Calu3 (cell line): ENCODE measurements at regions not wholly inside any gene's neighbourhood (a gene's known extent, or its start where the extent isn't known, plus 50 kb on each side); places are given as distances from the start of the nearest gene placed in this dataset.

Experiments used
- BruUV-seq: library from RNA; stranded (reverse); fragments of 400-500 nt; replicated peaks from 2 replicates; lab custom pipeline; 2021; lab: Mats Ljungman, UMichigan
- CTCF ChIA-PET: fragments of 300-600 bp; sonication (Branson Sonifier 250); formaldehyde crosslinking; loops from one replicate; lab custom pipeline; 2022; ENCODE audit warnings: antibody characterized with exemption; lab: Charles Lee
- DNase-seq: peaks from one replicate; pipeline ENCODE4 v3.0.0; 2022
- H3K27ac Mint-ChIP-seq: one replicate; pipeline ENCODE4 v1.8.0; 2022; ENCODE audit warnings: mixed read lengths; ENCODE audit not compliant: unreplicated experiment
- H3K27me3 Mint-ChIP-seq: one replicate; pipeline ENCODE4 v1.8.0; 2022; ENCODE audit warnings: mixed read lengths; ENCODE audit not compliant: unreplicated experiment
- H3K36me3 Mint-ChIP-seq: one replicate; pipeline ENCODE4 v1.8.0; 2022; ENCODE audit warnings: mild to moderate bottlenecking, moderate library complexity, mixed read lengths; ENCODE audit not compliant: insufficient read depth, unreplicated experiment
- H3K4me1 Mint-ChIP-seq: one replicate; pipeline ENCODE4 v1.8.0; 2022; ENCODE audit warnings: mild to moderate bottlenecking, low read depth, mixed read lengths; ENCODE audit not compliant: unreplicated experiment
- H3K4me3 Mint-ChIP-seq: one replicate; pipeline ENCODE4 v1.8.0; 2022; ENCODE audit warnings: mild to moderate bottlenecking, low read depth, moderate library complexity, mixed read lengths; ENCODE audit not compliant: unreplicated experiment
- H3K9me3 Mint-ChIP-seq: one replicate; pipeline ENCODE4 v1.8.0; 2022; ENCODE audit warnings: low read depth, mixed read lengths; ENCODE audit not compliant: unreplicated experiment
- CTCF ChIP-seq: fragments of 200-600 bp; IDR thresholded peaks from one replicate; pipeline ENCODE4 v1.8.0; 2022; ENCODE audit warnings: antibody characterized with exemption; ENCODE audit not compliant: unreplicated experiment
- intact Hi-C: fragments of 100-400 bp; cut with micrococcal nuclease; formaldehyde crosslinking; loops from one replicate; pipeline ENCODE4 v1.10.0; 2022; ENCODE audit not compliant: unreplicated experiment

DNA sequence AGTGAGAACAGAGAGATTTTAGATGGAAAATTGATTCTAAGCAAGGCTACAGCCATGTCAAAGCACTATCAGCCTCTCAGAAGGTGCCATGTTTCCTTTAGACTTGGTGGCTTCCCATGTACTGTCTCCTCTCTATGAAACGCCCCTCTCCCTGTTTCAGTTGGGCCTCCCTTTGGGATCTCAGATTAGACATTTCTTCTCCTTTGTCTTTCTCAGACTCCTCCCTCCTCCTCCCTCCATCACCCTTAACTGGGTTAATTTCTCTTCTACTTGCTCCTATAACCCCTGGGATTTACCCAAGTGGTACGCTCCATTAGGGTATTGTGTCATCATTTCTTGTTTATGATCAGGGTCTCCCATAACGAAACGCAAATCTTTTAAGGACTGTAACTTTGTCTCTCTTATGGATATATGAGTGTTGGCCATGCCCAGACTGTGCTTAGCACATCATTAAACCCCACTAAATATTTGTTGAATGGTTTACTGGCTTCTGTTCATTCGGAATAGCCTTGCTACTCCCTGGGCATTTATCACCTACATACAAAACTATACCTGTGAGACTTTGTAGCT, 106.8 kb downstream of the FAM9B start:
- Mint-ChIP-seq H3K27me3 (no peaks in the 10 kb centered on the region), H3K27ac (no peak overlapping the region), H3K4me1 (no peaks in the 10 kb centered on the region), H3K4me3 (no peak overlapping the region), H3K9me3 (no peaks in the 10 kb centered on the region), H3K36me3 (no peaks in the 10 kb centered on the region)
- DNase-seq: no peak
- CTCF ChIA-PET: no interaction called here
- TF ChIP-seq CTCF: no peak
- intact Hi-C loops: no loop called here
- no TSS peak for BruUV-seq

GRCh38 chrX:8921615-8922014, 112.3 kb downstream of the FAM9B start:
- Mint-ChIP-seq H3K4me1 (no peaks in the 10 kb centered on the region), H3K9me3 (no peaks in the 10 kb centered on the region), H3K27me3 (no peaks in the 10 kb centered on the region), H3K36me3 (no peaks in the 10 kb centered on the region), H3K4me3 (no peak overlapping the region), H3K27ac (no peak overlapping the region)
- intact Hi-C loops: no loop called here
- no peak for DNase-seq
- no TSS peak for BruUV-seq
- no peak for TF ChIP-seq CTCF
- CTCF ChIA-PET: interaction anchor here (1.0 to 1.1 kb wide), 2 partner anchors 12 to 18 kb away, joined by 3 read pairs; no protein-coding TSS in a partner anchor

- H3K27ac Mint-ChIP-seq: no peak overlapping the region
- no peak overlapping the region for H3K4me3 Mint-ChIP-seq
- no peaks in the 10 kb centered on the region for H3K27me3 Mint-ChIP-seq
- H3K9me3 Mint-ChIP-seq: no peaks in the 10 kb centered on the region
- CTCF ChIA-PET: no interaction called here
- intact Hi-C loops: no loop called here
- no peak for TF ChIP-seq CTCF
- H3K36me3 Mint-ChIP-seq: no peaks in the 10 kb centered on the region
- no TSS peak for BruUV-seq
- no peak for DNase-seq
- no peaks in the 10 kb centered on the region for H3K4me1 Mint-ChIP-seq
Measured at GRCh38 chrX:8919801-8920200, 114.1 kb downstream of the FAM9B start.

- CTCF ChIA-PET: no interaction called here
- Mint-ChIP-seq H3K27me3 (no peaks in the 10 kb centered on the region), H3K27ac (no peak overlapping the region), H3K36me3 (no peaks in the 10 kb centered on the region), H3K4me1 (no peaks in the 10 kb centered on the region), H3K9me3 (no peaks in the 10 kb centered on the region), H3K4me3 (no peak overlapping the region)
- TF ChIP-seq CTCF: no peak
- intact Hi-C loops: no loop called here
- no peak for DNase-seq
- BruUV-seq: no TSS peak
Measured at GRCh38 chrX:8916697-8917096, 115.5 kb upstream of the FAM9A start.
